IPS-15b (cell line): ENCODE measurements at regions not wholly inside any gene's neighbourhood (a gene's known extent, or its start where the extent isn't known, plus 50 kb on each side); places are given as distances from the start of the nearest gene placed in this dataset.
"Not testable (repeated sequence)": the region's sequence is repeated elsewhere in the genome, so short reads cannot be mapped to it uniquely, and the experiment has no call there.

Experiments used
- H3K27me3 ChIP-seq: one replicate; pipeline ENCODE4 v1.6.1; 2013; ENCODE audit warnings: low read length; ENCODE audit not compliant: control insufficient read depth, insufficient read depth
- H3K36me3 ChIP-seq: one replicate; pipeline ENCODE4 v1.6.1; 2013; ENCODE audit warnings: low read length; ENCODE audit not compliant: control insufficient read depth, insufficient read depth
- H3K4me1 ChIP-seq: one replicate; pipeline ENCODE4 v1.6.1; 2013; ENCODE audit warnings: mild to moderate bottlenecking, low read length; ENCODE audit not compliant: control insufficient read depth, insufficient read depth
- H3K4me3 ChIP-seq: one replicate; pipeline ENCODE4 v1.5.1; 2013; ENCODE audit warnings: low read depth, low read length
- H3K9ac ChIP-seq: one replicate; pipeline ENCODE4 v1.6.1; 2013; ENCODE audit warnings: low read depth, mild to moderate bottlenecking, low read length
- H3K9me3 ChIP-seq: one replicate; pipeline ENCODE4 v1.6.1; 2013; ENCODE audit warnings: mild to moderate bottlenecking, low read length; ENCODE audit not compliant: control insufficient read depth, insufficient read depth

GRCh38 chr1:82776730-82777129, 976.0 kb downstream of the ADGRL2 start:
- H3K9me3 ChIP-seq, H3K4me3 ChIP-seq, H3K4me1 ChIP-seq, H3K9ac ChIP-seq, H3K36me3 ChIP-seq, H3K27me3 ChIP-seq: not testable (repeated sequence)

DNA sequence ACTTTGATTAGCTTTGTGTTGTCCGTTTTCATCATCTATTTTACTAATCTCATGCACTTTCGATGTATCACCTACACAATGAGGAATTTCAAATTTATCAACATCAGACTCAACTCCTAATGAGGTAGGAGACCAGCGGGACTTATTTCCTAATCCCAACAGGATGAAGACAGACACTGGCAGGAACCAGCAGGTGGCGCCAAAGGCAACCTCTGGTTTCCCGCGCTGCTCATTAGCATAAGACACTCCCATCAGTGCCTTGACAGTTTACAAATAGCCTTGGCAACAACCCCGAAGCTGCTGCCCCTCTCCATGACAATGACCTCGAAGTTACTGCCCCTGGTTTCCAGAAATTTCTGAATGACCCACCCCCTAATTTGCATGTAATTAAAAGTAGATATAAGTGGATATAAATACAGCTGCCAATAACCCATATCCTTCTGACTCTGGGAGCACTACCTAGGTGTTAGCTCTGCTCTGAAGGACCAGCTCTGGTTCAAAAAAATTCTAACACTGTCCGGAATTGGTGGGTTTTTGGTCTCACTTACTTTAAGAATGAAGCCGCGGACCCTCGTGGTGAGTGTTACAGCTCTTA, 974.8 kb downstream of the ADGRL2 start:
- Histone ChIP-seq H3K9ac (no peak overlapping the region), H3K36me3 (no peaks in the 10 kb centered on the region), H3K9me3 (no peaks in the 10 kb centered on the region), H3K4me1 (no peaks in the 10 kb centered on the region), H3K27me3 (no peaks in the 10 kb centered on the region), H3K4me3 (no peak overlapping the region)

DNA sequence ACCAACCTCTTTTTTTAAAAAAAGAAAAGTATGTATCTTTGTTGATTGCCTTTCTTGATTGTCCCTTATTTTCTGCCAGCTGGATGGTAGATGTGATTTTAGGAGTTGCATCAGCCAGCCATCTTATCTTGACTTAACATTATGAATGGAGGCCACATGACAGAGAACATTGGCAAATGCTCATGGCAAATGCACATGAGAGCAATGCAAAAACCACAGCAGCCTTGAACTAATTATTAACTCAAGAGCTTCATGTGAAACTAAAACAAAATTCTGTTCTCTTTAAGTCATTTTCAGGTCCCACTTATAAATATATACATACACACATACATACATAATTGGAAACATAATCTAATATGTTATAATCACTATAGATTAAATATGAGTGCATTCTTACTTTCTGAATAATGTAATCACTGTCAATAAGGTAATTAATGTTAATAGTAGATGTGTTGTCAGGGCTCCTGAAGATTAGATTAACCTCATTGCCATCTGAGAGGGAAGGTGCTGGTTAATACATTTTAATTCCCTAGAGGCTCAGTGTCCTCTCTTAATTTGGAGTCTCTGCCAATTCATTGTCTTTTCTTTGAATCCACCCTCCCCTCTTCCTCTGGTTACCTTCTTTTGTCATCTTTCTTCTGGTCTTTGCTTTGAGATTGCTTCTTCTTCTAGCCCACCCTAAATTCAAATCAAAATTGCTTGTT, 962.2 kb downstream of the ADGRL2 start:
- Histone ChIP-seq H3K4me3 (no peak overlapping the region), H3K9ac (no peak overlapping the region), H3K9me3 (no peaks in the 10 kb centered on the region), H3K27me3 (no peaks in the 10 kb centered on the region), H3K4me1 (peaks cover 6% of the 10 kb centered on the region), H3K36me3 (no peaks in the 10 kb centered on the region)

DNA sequence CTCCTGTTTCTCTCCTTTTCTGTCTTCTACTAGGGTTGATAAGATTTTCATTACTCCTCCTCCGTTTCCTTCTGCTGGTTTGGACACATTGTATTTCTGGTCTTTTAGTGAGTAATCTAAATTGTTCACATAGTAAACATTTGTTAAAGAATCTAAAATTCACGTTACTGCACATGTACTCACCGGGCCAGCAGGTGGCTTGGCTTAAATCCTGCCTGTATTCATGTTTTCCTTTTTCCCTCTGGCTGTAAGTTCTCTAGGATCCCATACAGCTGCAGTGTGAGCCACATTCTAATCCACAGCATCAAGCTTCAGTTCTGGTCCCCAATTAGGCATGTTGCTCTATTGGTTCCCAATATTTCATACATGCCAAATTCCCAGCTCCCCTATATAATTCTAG, 958.3 kb downstream of the ADGRL2 start:
- H3K4me1 ChIP-seq, result peaks cover 6% of the 10 kb centered on the region

GRCh38 chr1:82755671-82756070, 954.9 kb downstream of the ADGRL2 start:
- H3K27me3 ChIP-seq, result no peaks in the 10 kb centered on the region
- no peaks in the 10 kb centered on the region for H3K36me3 ChIP-seq

More for the DNA sequence above, 958.3 kb downstream of the ADGRL2 start:
- Histone ChIP-seq H3K9ac (no peak overlapping the region), H3K9me3 (no peaks in the 10 kb centered on the region), H3K27me3 (no peaks in the 10 kb centered on the region), H3K36me3 (no peaks in the 10 kb centered on the region), H3K4me3 (no peak overlapping the region)

GRCh38 chr1:82755191-82755590, 954.5 kb downstream of the ADGRL2 start:
- Histone ChIP-seq H3K4me1 (no peaks in the 10 kb centered on the region), H3K36me3 (no peaks in the 10 kb centered on the region), H3K9me3 (no peaks in the 10 kb centered on the region), H3K27me3 (no peaks in the 10 kb centered on the region), H3K4me3 (no peak overlapping the region), H3K9ac (no peak overlapping the region)

More at GRCh38 chr1:82755671-82756070, 954.9 kb downstream of the ADGRL2 start:
- no peaks in the 10 kb centered on the region for H3K9me3 ChIP-seq
- H3K4me1 ChIP-seq, result peaks cover 2% of the 10 kb centered on the region
- no peak overlapping the region for H3K9ac ChIP-seq
- H3K4me3 ChIP-seq, result no peak overlapping the region

DNA sequence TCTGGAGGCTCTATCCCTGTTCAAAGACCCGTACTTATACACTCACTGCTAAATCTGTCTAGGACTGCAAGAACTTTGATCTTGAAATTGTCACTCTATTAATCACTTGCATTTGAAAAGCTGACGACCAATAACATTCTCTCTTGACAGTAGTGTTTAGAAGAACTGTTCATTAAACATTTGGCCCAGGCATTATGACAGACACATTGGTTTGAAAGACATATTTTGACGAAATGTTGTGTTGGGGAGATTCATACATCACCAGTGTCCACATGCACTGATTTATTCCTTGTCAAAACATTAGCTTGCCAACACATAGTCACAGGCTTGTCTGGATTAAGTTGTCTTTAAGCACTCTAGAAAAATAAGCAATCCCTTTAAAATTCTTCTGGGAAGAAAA, 951.3 kb downstream of the ADGRL2 start:
- Histone ChIP-seq H3K27me3 (no peaks in the 10 kb centered on the region), H3K9ac (no peak overlapping the region), H3K4me3 (no peak overlapping the region), H3K9me3 (no peaks in the 10 kb centered on the region), H3K36me3 (no peaks in the 10 kb centered on the region), H3K4me1 (no peaks in the 10 kb centered on the region)

DNA sequence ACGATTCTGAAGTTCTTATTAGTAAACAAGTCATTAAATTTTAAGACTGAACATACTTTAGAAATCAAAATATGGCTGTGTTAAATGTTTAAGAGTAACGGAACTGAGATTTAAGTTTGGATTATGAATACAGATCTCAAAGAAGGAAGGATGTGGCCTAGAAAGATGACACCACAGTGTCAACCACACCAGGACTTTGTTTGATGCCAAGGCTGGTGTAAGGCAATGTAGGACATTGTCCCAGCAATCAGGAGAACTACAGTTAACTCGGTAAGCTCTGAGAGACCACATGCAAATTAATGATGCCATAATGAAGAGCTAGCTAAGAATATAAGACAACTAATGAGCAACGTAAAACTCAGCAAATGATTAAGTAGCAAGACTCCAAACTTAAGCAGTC, 932.9 kb downstream of the ADGRL2 start:
- Histone ChIP-seq H3K36me3 (no peaks in the 10 kb centered on the region), H3K9me3 (no peaks in the 10 kb centered on the region), H3K9ac (no peak overlapping the region), H3K27me3 (no peaks in the 10 kb centered on the region), H3K4me3 (no peak overlapping the region), H3K4me1 (no peaks in the 10 kb centered on the region)

DNA sequence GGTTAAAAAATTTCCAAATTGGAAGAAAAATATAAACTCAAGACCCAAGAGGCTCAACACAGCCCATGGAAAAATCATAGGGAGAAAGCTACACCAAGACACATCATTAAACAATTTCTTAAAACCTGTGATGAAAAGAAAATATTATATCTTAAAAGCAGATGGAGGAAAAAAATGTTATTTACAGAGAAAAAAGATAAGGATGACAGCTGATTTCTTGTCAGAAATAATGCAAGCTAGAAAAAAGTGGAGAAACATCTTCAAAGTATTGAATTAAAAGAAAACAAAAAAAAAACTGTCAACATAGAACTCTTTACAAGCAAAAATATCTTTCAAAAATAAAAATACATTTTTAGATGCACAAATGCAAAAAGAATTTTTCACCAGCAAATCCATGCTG, 930.5 kb downstream of the ADGRL2 start:
- Histone ChIP-seq H3K4me1 (no peaks in the 10 kb centered on the region), H3K4me3 (no peak overlapping the region), H3K9ac (no peak overlapping the region)

GRCh38 chr1:82728206-82728605, 927.5 kb downstream of the ADGRL2 start:
- Histone ChIP-seq H3K9ac (no peak overlapping the region), H3K27me3 (no peaks in the 10 kb centered on the region), H3K4me1 (no peaks in the 10 kb centered on the region), H3K9me3 (no peaks in the 10 kb centered on the region), H3K4me3 (no peak overlapping the region), H3K36me3 (no peaks in the 10 kb centered on the region)

More for the DNA sequence above, 930.5 kb downstream of the ADGRL2 start:
- Histone ChIP-seq H3K9me3 (no peaks in the 10 kb centered on the region), H3K36me3 (no peaks in the 10 kb centered on the region), H3K27me3 (no peaks in the 10 kb centered on the region)

DNA sequence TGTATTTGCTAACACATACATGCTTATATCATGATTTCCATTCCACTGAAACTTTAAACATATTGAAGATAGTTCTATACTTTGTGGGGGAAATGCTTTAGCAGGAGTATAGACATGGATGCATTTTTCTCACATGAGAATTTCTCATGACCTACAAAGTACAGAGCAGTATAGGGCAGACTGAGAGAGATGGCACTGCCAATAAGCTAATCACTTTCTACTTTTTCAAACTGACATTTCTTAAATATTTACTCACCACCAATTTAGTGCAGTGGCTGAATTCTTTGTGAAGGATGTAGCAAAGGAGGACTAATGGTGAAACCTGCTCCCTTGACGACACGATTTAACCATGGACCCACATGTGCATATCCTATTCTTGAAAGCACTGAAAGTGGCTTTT, 923.5 kb downstream of the ADGRL2 start:
- no peak overlapping the region for H3K9ac ChIP-seq
- no peaks in the 10 kb centered on the region for H3K36me3 ChIP-seq
- no peaks in the 10 kb centered on the region for H3K9me3 ChIP-seq
- no peak overlapping the region for H3K4me3 ChIP-seq
- H3K4me1 ChIP-seq, result no peaks in the 10 kb centered on the region
- H3K27me3 ChIP-seq, result no peaks in the 10 kb centered on the region

- H3K4me1 ChIP-seq, result no peaks in the 10 kb centered on the region
- no peaks in the 10 kb centered on the region for H3K27me3 ChIP-seq
- no peaks in the 10 kb centered on the region for H3K36me3 ChIP-seq
- no peak overlapping the region for H3K9ac ChIP-seq
- no peaks in the 10 kb centered on the region for H3K9me3 ChIP-seq
- no peak overlapping the region for H3K4me3 ChIP-seq
Measured at GRCh38 chr1:82722608-82723007, 921.9 kb downstream of the ADGRL2 start.
